Neural progenitor cell (in vitro differentiated cells): ENCODE measurements at regions not wholly inside any gene's neighbourhood (a gene's known extent, or its start where the extent isn't known, plus 50 kb on each side); places are given as distances from the start of the nearest gene placed in this dataset.

ENCODE experiments used
- DNase-seq: peaks from one replicate; pipeline ENCODE4 v3.0.0-alpha.2; 2016; ENCODE audit warnings: low spot score
- H2AFZ ChIP-seq: fragments of 200-600 bp; sonication (generic); replicated peaks from 2 replicates; pipeline ENCODE4 v1.6.1; 2016; ENCODE audit warnings: antibody characterized with exemption
- H3F3A ChIP-seq: fragments of 200-600 bp; sonication (generic); 2 replicates; pipeline ENCODE4 v1.6.1; 2016; ENCODE audit warnings: antibody characterized with exemption, low read depth
- H3K27ac ChIP-seq: fragments of 200-600 bp; sonication (generic); 2 replicates; pipeline ENCODE4 v1.5.1; 2016; ENCODE audit warnings: mild to moderate bottlenecking
- H3K27me3 ChIP-seq: fragments of 200-600 bp; sonication (generic); 2 replicates; pipeline ENCODE4 v1.6.1; 2016; ENCODE audit warnings: mild to moderate bottlenecking, moderate library complexity
- H3K36me3 ChIP-seq: fragments of 200-600 bp; sonication (generic); 2 replicates; pipeline ENCODE4 v1.5.1; 2016
- H3K4me1 ChIP-seq: fragments of 200-600 bp; sonication (generic); 2 replicates; pipeline ENCODE4 v1.6.1; 2016; ENCODE audit warnings: mixed run types
- H3K4me2 ChIP-seq: fragments of 200-600 bp; sonication (generic); 2 replicates; pipeline ENCODE4 v1.6.1; 2016
- H3K4me3 ChIP-seq: fragments of 200-600 bp; sonication (generic); 2 replicates; pipeline ENCODE4 v1.5.1; 2016
- H3K79me2 ChIP-seq: fragments of 200-600 bp; sonication (generic); 2 replicates; pipeline ENCODE4 v1.6.1; 2016; ENCODE audit warnings: low read depth
- H3K9ac ChIP-seq: fragments of 200-600 bp; sonication (generic); 2 replicates; pipeline ENCODE4 v1.6.1; 2016
- H3K9me3 ChIP-seq: fragments of 200-600 bp; sonication (generic); 2 replicates; pipeline ENCODE4 v1.5.1; 2016; ENCODE audit warnings: low read depth
- H4K20me1 ChIP-seq: fragments of 200-600 bp; sonication (generic); 2 replicates; pipeline ENCODE4 v1.6.1; 2016; ENCODE audit warnings: low read depth
- H3K27ac Mint-ChIP-seq: 3 replicates; pipeline ENCODE4 v1.8.0; 2021; ENCODE audit warnings: mixed read lengths
- H3K27me3 Mint-ChIP-seq: 2 replicates; pipeline ENCODE4 v1.8.0; 2022; ENCODE audit warnings: low read depth, mild to moderate bottlenecking, inconsistent platforms, moderate library complexity, mixed read lengths; ENCODE audit not compliant: insufficient read depth
- H3K36me3 Mint-ChIP-seq: 3 replicates; pipeline ENCODE4 v1.8.0; 2021; ENCODE audit warnings: mixed read lengths
- H3K4me1 Mint-ChIP-seq: 3 replicates; pipeline ENCODE4 v1.8.0; 2021; ENCODE audit warnings: mixed read lengths
- H3K4me3 Mint-ChIP-seq: 3 replicates; pipeline ENCODE4 v1.8.0; 2021; ENCODE audit warnings: mild to moderate bottlenecking, moderate library complexity, mixed read lengths
- H3K9me3 Mint-ChIP-seq: 3 replicates; pipeline ENCODE4 v1.8.0; 2020; ENCODE audit warnings: mixed read lengths
- CTCF ChIP-seq: fragments of 200-600 bp; sonication (generic); IDR thresholded peaks from 2 replicates; pipeline ENCODE4 v1.5.1; 2017; ENCODE audit warnings: antibody characterized with exemption, mild to moderate bottlenecking
- EZH2 ChIP-seq: fragments of 200-600 bp; sonication (generic); IDR thresholded peaks from 2 replicates; pipeline ENCODE4 v1.6.1; 2017; ENCODE audit warnings: antibody characterized with exemption, mild to moderate bottlenecking, moderate library complexity
- EZH2phosphoT487 ChIP-seq: fragments of 200-600 bp; sonication (generic); IDR thresholded peaks from 2 replicates; pipeline ENCODE4 v1.6.1; 2017; ENCODE audit warnings: antibody characterized with exemption

DNA sequence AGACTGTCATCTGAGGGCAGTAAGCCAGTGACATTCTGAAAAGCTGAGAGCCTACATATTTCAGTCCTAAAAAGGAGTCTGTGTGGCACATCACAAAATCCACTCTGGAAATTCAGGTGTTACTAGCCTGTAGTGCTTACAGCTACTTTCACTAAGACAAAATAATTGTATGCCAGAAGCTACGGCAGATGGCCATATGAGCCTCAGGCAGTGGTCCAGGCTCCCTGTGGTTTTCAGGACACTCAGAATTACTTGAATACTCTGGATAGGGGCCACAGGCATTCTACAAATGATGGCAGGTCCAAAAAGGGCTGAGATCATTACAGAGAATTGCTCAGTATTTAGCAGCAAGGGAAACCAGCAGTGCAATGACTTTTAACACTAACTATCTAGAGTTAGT is 527.1 kb downstream of the MRPL39 start:
- Histone ChIP-seq H2AFZ (no peak overlapping the region), H3K27me3 (no peaks in the 10 kb centered on the region)
- no peak overlapping the region for H3K4me3 Mint-ChIP-seq

DNA sequence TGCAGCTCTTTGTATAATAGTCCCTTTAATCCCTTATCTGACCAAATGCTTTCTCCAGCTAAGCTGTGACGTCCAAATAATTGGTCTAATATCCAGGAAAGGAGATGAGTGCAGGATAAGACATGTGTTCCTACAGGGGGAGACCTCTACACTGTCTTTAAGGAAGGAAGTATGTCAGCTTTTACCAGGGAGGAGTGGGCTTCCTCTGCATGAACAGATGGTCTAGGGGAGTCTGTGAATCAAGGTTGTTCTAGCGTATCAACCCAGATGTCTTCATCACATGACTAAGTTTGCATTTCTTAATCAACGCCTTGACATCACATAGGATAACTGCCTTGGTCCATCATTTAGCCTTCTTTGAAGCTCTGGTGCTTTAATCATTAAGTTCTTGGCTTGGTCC is 528.2 kb downstream of the MRPL39 start:
- Histone ChIP-seq H4K20me1 (no peaks in the 10 kb centered on the region), H3K4me2 (no peak overlapping the region), H3K4me3 (no peak overlapping the region), H3K4me1 (no peaks in the 10 kb centered on the region), H3K36me3 (no peaks in the 10 kb centered on the region), H2AFZ (no peak overlapping the region), H3K27ac (no peak overlapping the region), H3K9me3 (peaks cover 5% of the 10 kb centered on the region), H3K79me2 (no peaks in the 10 kb centered on the region), H3F3A (no peaks in the 10 kb centered on the region), H3K9ac (no peak overlapping the region), H3K27me3 (no peaks in the 10 kb centered on the region)
- TF ChIP-seq EZH2phosphoT487 (no peak), EZH2 (no peak), CTCF (no peak)
- DNase-seq: no peak
- H3K36me3 Mint-ChIP-seq: no peaks in the 10 kb centered on the region
- H3K4me3 Mint-ChIP-seq: no peak overlapping the region
- no peaks in the 10 kb centered on the region for H3K27me3 Mint-ChIP-seq
- no peak overlapping the region for H3K27ac Mint-ChIP-seq
- no peaks in the 10 kb centered on the region for H3K4me1 Mint-ChIP-seq
- H3K9me3 Mint-ChIP-seq: no peaks in the 10 kb centered on the region

More for the DNA sequence above, 527.1 kb downstream of the MRPL39 start:
- Histone ChIP-seq H3F3A (no peaks in the 10 kb centered on the region), H3K27ac (no peak overlapping the region), H4K20me1 (no peaks in the 10 kb centered on the region), H3K4me3 (no peak overlapping the region), H3K4me1 (no peaks in the 10 kb centered on the region), H3K9ac (no peak overlapping the region), H3K79me2 (no peaks in the 10 kb centered on the region), H3K36me3 (no peaks in the 10 kb centered on the region), H3K9me3 (no peaks in the 10 kb centered on the region), H3K4me2 (no peak overlapping the region)
- Mint-ChIP-seq H3K9me3 (peaks cover 4% of the 10 kb centered on the region), H3K27me3 (no peaks in the 10 kb centered on the region), H3K27ac (no peak overlapping the region), H3K4me1 (no peaks in the 10 kb centered on the region), H3K36me3 (no peaks in the 10 kb centered on the region)
- TF ChIP-seq EZH2phosphoT487: no peak
- no peak for TF ChIP-seq CTCF
- no peak for TF ChIP-seq EZH2
- no peak for DNase-seq

GRCh38 chr21:25062061-25062460 is 545.2 kb downstream of the MRPL39 start:
- no peak overlapping the region for H3K9ac ChIP-seq
- H3K27me3 Mint-ChIP-seq: no peaks in the 10 kb centered on the region
- H2AFZ ChIP-seq: no peak overlapping the region
- TF ChIP-seq EZH2phosphoT487: no peak
- no peak for TF ChIP-seq EZH2
- no peak for TF ChIP-seq CTCF
- peaks cover 3% of the 10 kb centered on the region for H3K9me3 Mint-ChIP-seq
- no peaks in the 10 kb centered on the region for H3F3A ChIP-seq
- H3K36me3 ChIP-seq: no peaks in the 10 kb centered on the region
- H3K4me1 Mint-ChIP-seq: peaks cover 3% of the 10 kb centered on the region
- H3K36me3 Mint-ChIP-seq: no peaks in the 10 kb centered on the region
- peak; percentile 5 for DNase-seq
- no peak overlapping the region for H3K4me3 Mint-ChIP-seq
- H3K27me3 ChIP-seq: no peaks in the 10 kb centered on the region
- H3K9me3 ChIP-seq: no peaks in the 10 kb centered on the region
- no peaks in the 10 kb centered on the region for H4K20me1 ChIP-seq
- H3K4me3 ChIP-seq: no peak overlapping the region
- H3K27ac Mint-ChIP-seq: no peak overlapping the region
- no peaks in the 10 kb centered on the region for H3K4me1 ChIP-seq
- no peak overlapping the region for H3K4me2 ChIP-seq
- H3K27ac ChIP-seq: no peak overlapping the region
- H3K79me2 ChIP-seq: no peaks in the 10 kb centered on the region

GRCh38 chr21:25054689-25055088 is 552.6 kb downstream of the MRPL39 start:
- H3K27ac Mint-ChIP-seq: no peak overlapping the region
- no peaks in the 10 kb centered on the region for H3K27me3 ChIP-seq
- no peaks in the 10 kb centered on the region for H3K36me3 ChIP-seq
- no peak overlapping the region for H3K9ac ChIP-seq
- H3K9me3 ChIP-seq: peaks cover 6% of the 10 kb centered on the region
- H4K20me1 ChIP-seq: no peaks in the 10 kb centered on the region
- no peak overlapping the region for H3K27ac ChIP-seq
- no peak overlapping the region for H3K4me2 ChIP-seq
- no peaks in the 10 kb centered on the region for H3K79me2 ChIP-seq
- H3K4me3 Mint-ChIP-seq: no peak overlapping the region
- H3K4me3 ChIP-seq: no peak overlapping the region
- no peaks in the 10 kb centered on the region for H3K27me3 Mint-ChIP-seq
- no peaks in the 10 kb centered on the region for H3K36me3 Mint-ChIP-seq
- no peaks in the 10 kb centered on the region for H3K4me1 Mint-ChIP-seq
- no peak overlapping the region for H2AFZ ChIP-seq
- H3F3A ChIP-seq: no peaks in the 10 kb centered on the region
- H3K4me1 ChIP-seq: no peaks in the 10 kb centered on the region
- no peak for TF ChIP-seq EZH2
- no peak for TF ChIP-seq EZH2phosphoT487
- no peak for TF ChIP-seq CTCF
- no peak for DNase-seq
- peaks cover 2% of the 10 kb centered on the region for H3K9me3 Mint-ChIP-seq
